ENCODE measurements at regions not wholly inside any gene's neighbourhood (a gene's known extent, or its start where the extent isn't known, plus 50 kb on each side); places are given as distances from the start of the nearest gene placed in this dataset.

DNA sequence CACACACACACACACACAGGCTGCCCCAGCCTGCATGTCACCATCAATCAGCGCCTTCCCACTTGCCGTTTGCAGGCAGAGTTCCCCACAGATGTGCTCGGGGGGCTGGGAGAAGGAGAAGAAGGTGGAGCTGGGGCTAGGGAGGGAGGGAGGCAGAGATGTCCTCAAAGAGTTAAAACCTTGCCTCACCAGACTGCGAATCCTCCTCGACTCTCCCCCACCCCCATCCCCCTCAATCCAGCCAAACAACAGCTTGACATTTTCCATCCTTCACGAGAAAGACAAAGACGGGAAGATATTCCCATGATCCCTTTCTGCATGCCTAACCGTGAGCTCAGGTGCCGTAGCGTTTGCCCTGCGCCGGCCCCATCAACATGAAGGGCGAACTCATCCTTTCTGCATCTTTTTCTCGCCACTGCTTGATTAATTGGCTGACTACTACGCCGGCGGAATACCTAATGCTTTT is 365.5 kb downstream of the MIAT start:
- TF ChIP-seq BACH2 (CRISPR knock-in tag; IDR thresholded peaks at IDR 0.05; ENCODE audit: borderline replicate concordance) (no peak), RARB (CRISPR knock-in tag; IDR thresholded peaks at IDR 0.05) (no peak), ZNF70 (CRISPR knock-in tag; IDR thresholded peaks at IDR 0.05) (no peak), ZFP30 (CRISPR knock-in tag; IDR thresholded peaks at IDR 0.05) (no peak), OSR1 (CRISPR knock-in tag; IDR thresholded peaks at IDR 0.05) (no peak)
- TF ChIP-seq, protein P1, sequence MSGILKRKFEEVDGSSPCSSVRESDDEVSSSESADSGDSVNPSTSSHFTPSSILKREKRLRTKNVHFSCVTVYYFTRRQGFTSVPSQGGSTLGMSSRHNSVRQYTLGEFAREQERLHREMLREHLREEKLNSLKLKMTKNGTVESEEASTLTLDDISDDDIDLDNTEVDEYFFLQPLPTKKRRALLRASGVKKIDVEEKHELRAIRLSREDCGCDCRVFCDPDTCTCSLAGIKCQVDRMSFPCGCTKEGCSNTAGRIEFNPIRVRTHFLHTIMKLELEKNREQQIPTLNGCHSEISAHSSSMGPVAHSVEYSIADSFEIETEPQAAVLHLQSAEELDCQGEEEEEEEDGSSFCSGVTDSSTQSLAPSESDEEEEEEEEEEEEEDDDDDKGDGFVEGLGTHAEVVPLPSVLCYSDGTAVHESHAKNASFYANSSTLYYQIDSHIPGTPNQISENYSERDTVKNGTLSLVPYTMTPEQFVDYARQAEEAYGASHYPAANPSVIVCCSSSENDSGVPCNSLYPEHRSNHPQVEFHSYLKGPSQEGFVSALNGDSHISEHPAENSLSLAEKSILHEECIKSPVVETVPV (CRISPR knock-in tag; IDR thresholded peaks at IDR 0.05), result no peak
